H9 (cell line): ENCODE measurements at regions not wholly inside any gene's neighbourhood (a gene's known extent, or its start where the extent isn't known, plus 50 kb on each side); places are given as distances from the start of the nearest gene placed in this dataset.

ENCODE experiments used
- DNase-seq: peaks from one replicate; pipeline ENCODE4 v3.0.0-alpha.2; 2017
- H2AFZ ChIP-seq: one replicate; pipeline ENCODE4 v1.6.1; 2013; ENCODE audit warnings: mild to moderate bottlenecking, low read length, control low read depth, moderate library complexity
- H2AK5ac ChIP-seq: 2 replicates; pipeline ENCODE4 v1.6.1; 2013; ENCODE audit warnings: low read length, control low read depth, mixed read lengths; ENCODE audit not compliant: insufficient read length
- H2BK120ac ChIP-seq: one replicate; pipeline ENCODE4 v1.6.1; 2013; ENCODE audit warnings: low read depth, mild to moderate bottlenecking, low read length, control low read depth, inconsistent platforms; ENCODE audit not compliant: poor library complexity, severe bottlenecking
- H2BK12ac ChIP-seq: 2 replicates; pipeline ENCODE4 v1.6.1; 2013; ENCODE audit warnings: low read length, control low read depth, mixed read lengths, low read depth; ENCODE audit not compliant: insufficient read length
- H2BK15ac ChIP-seq: 2 replicates; pipeline ENCODE4 v1.6.1; 2013; ENCODE audit warnings: low read depth, low read length, control low read depth
- H2BK20ac ChIP-seq: one replicate; pipeline ENCODE4 v1.6.1; 2013; ENCODE audit warnings: low read depth, mild to moderate bottlenecking, low read length, control low read depth, inconsistent platforms; ENCODE audit not compliant: poor library complexity, severe bottlenecking
- H2BK5ac ChIP-seq: 2 replicates; pipeline ENCODE4 v1.6.1; 2013; ENCODE audit warnings: low read length, control low read depth, mixed read lengths; ENCODE audit not compliant: insufficient read length
- H3K14ac ChIP-seq: 2 replicates; pipeline ENCODE4 v1.6.1; 2013; ENCODE audit warnings: low read length, control low read depth; ENCODE audit not compliant: insufficient read depth
- H3K18ac ChIP-seq: 2 replicates; pipeline ENCODE4 v1.6.1; 2013; ENCODE audit warnings: low read depth, mild to moderate bottlenecking, mixed read lengths, low read length, control low read depth; ENCODE audit not compliant: insufficient read length
- H3K23ac ChIP-seq: 2 replicates; pipeline ENCODE4 v1.6.1; 2013; ENCODE audit warnings: low read length, control low read depth, mixed read lengths, low read depth; ENCODE audit not compliant: insufficient read length
- H3K23me2 ChIP-seq: 2 replicates; pipeline ENCODE4 v1.6.1; 2013; ENCODE audit warnings: low read depth, mild to moderate bottlenecking, mixed read lengths, low read length, control low read depth; ENCODE audit not compliant: insufficient read length, poor library complexity, severe bottlenecking
- H3K27ac ChIP-seq: 2 replicates; pipeline ENCODE4 v1.5.1; 2013; ENCODE audit warnings: low read length, control low read depth, mixed read lengths, low read depth; ENCODE audit not compliant: insufficient read length
- H3K27me3 ChIP-seq: 2 replicates; pipeline ENCODE4 v1.6.1; 2013; ENCODE audit warnings: low read length, control low read depth, inconsistent platforms; ENCODE audit not compliant: insufficient read depth
- H3K4ac ChIP-seq: 2 replicates; pipeline ENCODE4 v1.6.1; 2013; ENCODE audit warnings: low read depth, mild to moderate bottlenecking, control low read depth, inconsistent platforms, low read length, moderate library complexity
- H3K4me1 ChIP-seq: 2 replicates; pipeline ENCODE4 v1.6.1; 2013; ENCODE audit warnings: low read length, control low read depth, inconsistent platforms; ENCODE audit not compliant: insufficient read depth
- H3K4me2 ChIP-seq: 2 replicates; pipeline ENCODE4 v1.6.1; 2013; ENCODE audit warnings: low read length, control low read depth, mixed read lengths; ENCODE audit not compliant: insufficient read length, insufficient read depth
- H3K56ac ChIP-seq: 2 replicates; pipeline ENCODE4 v1.6.1; 2013; ENCODE audit warnings: low read depth, mild to moderate bottlenecking, mixed read lengths, low read length, control low read depth; ENCODE audit not compliant: insufficient read length
- H3K79me1 ChIP-seq: 2 replicates; pipeline ENCODE4 v1.6.1; 2013; ENCODE audit warnings: low read depth, mild to moderate bottlenecking, moderate library complexity, low read length, control low read depth, inconsistent platforms; ENCODE audit not compliant: insufficient read depth, poor library complexity, severe bottlenecking
- H3K79me2 ChIP-seq: 2 replicates; pipeline ENCODE4 v1.6.1; 2013; ENCODE audit warnings: low read length, control low read depth, inconsistent platforms; ENCODE audit not compliant: insufficient read depth
- H3K9ac ChIP-seq: 2 replicates; pipeline ENCODE4 v1.6.1; 2013; ENCODE audit warnings: low read length, control low read depth, mixed read lengths; ENCODE audit not compliant: insufficient read length; ENCODE audit errors: extremely low read depth
- H3K9me3 ChIP-seq: one replicate; pipeline ENCODE4 v1.6.1; 2013; ENCODE audit warnings: low read depth, low read length, inconsistent platforms; ENCODE audit not compliant: control insufficient read depth
- H3T11ph ChIP-seq: one replicate; pipeline ENCODE4 v1.6.1; 2013; ENCODE audit warnings: mild to moderate bottlenecking, low read length, control low read depth, inconsistent platforms
- H4K20me1 ChIP-seq: one replicate; pipeline ENCODE4 v1.6.1; 2013; ENCODE audit not compliant: control insufficient read depth, insufficient read length, insufficient read depth
- H4K5ac ChIP-seq: 2 replicates; pipeline ENCODE4 v1.6.1; 2013; ENCODE audit warnings: low read depth, mild to moderate bottlenecking, mixed read lengths, low read length, control low read depth; ENCODE audit not compliant: insufficient read length
- H4K8ac ChIP-seq: replicated peaks from 2 replicates; pipeline ENCODE4 v1.6.1; 2013; ENCODE audit warnings: low read length, control low read depth, mixed read lengths, low read depth; ENCODE audit not compliant: insufficient read length
- H4K91ac ChIP-seq: 2 replicates; pipeline ENCODE4 v1.6.1; 2013; ENCODE audit warnings: low read depth, mild to moderate bottlenecking, moderate library complexity, mixed read lengths, low read length, control low read depth; ENCODE audit not compliant: insufficient read length
- H3K27ac Mint-ChIP-seq, 3 experiments: 2 replicates in 2 of 3; 3 replicates in 1 of 3; pipeline ENCODE4 v1.8.0; 2020 to 2021; ENCODE audit warnings: mixed read lengths in 3 of 3, mild to moderate bottlenecking in 1 of 3, moderate library complexity in 1 of 3
- H3K27me3 Mint-ChIP-seq: 2 replicates; pipeline ENCODE4 v1.8.0; 2021; ENCODE audit warnings: low read depth, mild to moderate bottlenecking, moderate library complexity, mixed read lengths
- H3K36me3 Mint-ChIP-seq, 3 experiments: 2 replicates in 2 of 3; 3 replicates in 1 of 3; pipeline ENCODE4 v1.8.0; 2020 to 2021; ENCODE audit warnings: low read depth in 3 of 3, mixed read lengths in 3 of 3; ENCODE audit not compliant: insufficient read depth in 1 of 3
- H3K4me1 Mint-ChIP-seq, 2 experiments: 2 replicates each; pipeline ENCODE4 v1.8.0; 2020; ENCODE audit warnings: mixed read lengths in 2 of 2
- H3K4me3 Mint-ChIP-seq, 2 experiments: 2 replicates in 1 of 2; 3 replicates in 1 of 2; pipeline ENCODE4 v1.8.0; 2020 to 2021; ENCODE audit warnings: mild to moderate bottlenecking in 2 of 2, mixed read lengths in 2 of 2, moderate library complexity in 1 of 2
- H3K9me3 Mint-ChIP-seq, 2 experiments: 2 replicates in 1 of 2; 3 replicates in 1 of 2; pipeline ENCODE4 v1.8.0; 2020; ENCODE audit warnings: mild to moderate bottlenecking in 2 of 2, mixed read lengths in 2 of 2, moderate library complexity in 1 of 2
- TF ChIP-seq, protein P1 (sequence below): fragments of 200-600 bp; sonication (generic); conservative IDR thresholded peaks from 3 replicates; pipeline ENCODE4 v1.8.0; 2021; ENCODE audit warnings: antibody characterized with exemption, mild to moderate bottlenecking

DNA sequence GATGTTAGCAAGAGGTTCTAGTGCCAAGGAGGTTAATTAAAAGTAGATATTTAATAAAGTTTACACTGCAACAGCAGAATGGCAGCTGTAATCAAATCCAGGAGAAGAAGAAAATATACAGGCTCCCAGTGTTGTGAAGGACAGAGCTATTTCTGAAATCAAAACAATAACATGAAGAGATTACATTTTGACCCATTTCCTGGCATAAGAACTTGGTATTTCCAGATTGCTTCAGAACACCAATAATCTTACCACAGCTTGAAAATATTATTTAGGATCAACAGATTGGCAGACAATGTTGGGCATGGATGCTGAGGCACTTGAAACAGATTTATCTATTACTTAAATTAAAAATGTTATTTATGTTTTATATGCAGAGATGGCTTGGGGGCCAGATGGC, 692.5 kb downstream of the KCNA4 start:
- Histone ChIP-seq H3T11ph (no peak overlapping the region), H2BK5ac (no peak overlapping the region), H3K23ac (no peak overlapping the region), H4K91ac (no peak overlapping the region), H3K23me2 (no peaks in the 10 kb centered on the region), H3K4ac (no peak overlapping the region), H3K18ac (no peak overlapping the region), H3K79me2 (no peaks in the 10 kb centered on the region), H3K9ac (no peak overlapping the region), H2AK5ac (no peak overlapping the region), H4K8ac (no peak overlapping the region), H2BK12ac (no peak overlapping the region), H3K27me3 (no peaks in the 10 kb centered on the region), H4K20me1 (no peaks in the 10 kb centered on the region), H3K79me1 (no peaks in the 10 kb centered on the region), H2BK20ac (no peak overlapping the region), H2BK15ac (no peak overlapping the region), H2AFZ (no peak overlapping the region), H3K14ac (no peak overlapping the region), H3K27ac (no peak overlapping the region), H3K9me3 (no peaks in the 10 kb centered on the region), H4K5ac (no peak overlapping the region), H2BK120ac (no peak overlapping the region), H3K56ac (no peak overlapping the region), H3K4me2 (no peak overlapping the region), H3K4me1 (no peaks in the 10 kb centered on the region; the same call in 1 of the 2 replicates)
- no peaks in the 10 kb centered on the region for H3K27me3 Mint-ChIP-seq
- H3K36me3 Mint-ChIP-seq, result no peaks in the 10 kb centered on the region
- no peaks in the 10 kb centered on the region; a peak in 1 of 5 replicates for H3K9me3 Mint-ChIP-seq
- DNase-seq, result no peak
- TF ChIP-seq, protein P1, sequence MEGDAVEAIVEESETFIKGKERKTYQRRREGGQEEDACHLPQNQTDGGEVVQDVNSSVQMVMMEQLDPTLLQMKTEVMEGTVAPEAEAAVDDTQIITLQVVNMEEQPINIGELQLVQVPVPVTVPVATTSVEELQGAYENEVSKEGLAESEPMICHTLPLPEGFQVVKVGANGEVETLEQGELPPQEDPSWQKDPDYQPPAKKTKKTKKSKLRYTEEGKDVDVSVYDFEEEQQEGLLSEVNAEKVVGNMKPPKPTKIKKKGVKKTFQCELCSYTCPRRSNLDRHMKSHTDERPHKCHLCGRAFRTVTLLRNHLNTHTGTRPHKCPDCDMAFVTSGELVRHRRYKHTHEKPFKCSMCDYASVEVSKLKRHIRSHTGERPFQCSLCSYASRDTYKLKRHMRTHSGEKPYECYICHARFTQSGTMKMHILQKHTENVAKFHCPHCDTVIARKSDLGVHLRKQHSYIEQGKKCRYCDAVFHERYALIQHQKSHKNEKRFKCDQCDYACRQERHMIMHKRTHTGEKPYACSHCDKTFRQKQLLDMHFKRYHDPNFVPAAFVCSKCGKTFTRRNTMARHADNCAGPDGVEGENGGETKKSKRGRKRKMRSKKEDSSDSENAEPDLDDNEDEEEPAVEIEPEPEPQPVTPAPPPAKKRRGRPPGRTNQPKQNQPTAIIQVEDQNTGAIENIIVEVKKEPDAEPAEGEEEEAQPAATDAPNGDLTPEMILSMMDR, result no peak
- no peaks in the 10 kb centered on the region for H3K4me1 Mint-ChIP-seq
- H3K4me3 Mint-ChIP-seq, result no peak overlapping the region
- H3K27ac Mint-ChIP-seq, result no peak overlapping the region
